SU-DHL-6 (cell line): ENCODE measurements at regions not wholly inside any gene's neighbourhood (a gene's known extent, or its start where the extent isn't known, plus 50 kb on each side); places are given as distances from the start of the nearest gene placed in this dataset.

ENCODE experiments used
- H2AFZ ChIP-seq: fragments of 200-600 bp; sonication (generic); 2 replicates; pipeline ENCODE4 v1.6.1; 2014; ENCODE audit warnings: low read depth, mild to moderate bottlenecking, moderate library complexity, mixed read lengths, antibody characterized with exemption, low read length; ENCODE audit not compliant: severe bottlenecking
- H3F3A ChIP-seq: fragments of 200-600 bp; shearing (Covaris generic); 2 replicates; pipeline ENCODE4 v1.6.0; 2016; ENCODE audit warnings: antibody characterized with exemption, mild to moderate bottlenecking; ENCODE audit not compliant: insufficient read depth
- H3K27ac ChIP-seq: fragments of 200-600 bp; sonication (generic); 2 replicates; pipeline ENCODE4 v1.5.1; 2016; ENCODE audit warnings: low read depth, mild to moderate bottlenecking, low read length, moderate library complexity, mixed read lengths
- H3K27me3 ChIP-seq: fragments of 200-600 bp; sonication (generic), shearing (Covaris generic); 2 replicates; pipeline ENCODE4 v1.6.0; 2014; ENCODE audit warnings: mild to moderate bottlenecking, low read length
- H3K36me3 ChIP-seq: fragments of 200-600 bp; sonication (generic); 2 replicates; pipeline ENCODE4 v1.6.1; 2014; ENCODE audit warnings: mild to moderate bottlenecking, low read length, mixed read lengths
- H3K4me2 ChIP-seq: fragments of 300-600, 200-600 bp; shearing (Covaris generic), sonication (generic); 2 replicates; pipeline ENCODE4 v1.6.0; 2014; ENCODE audit warnings: low read length, low read depth, mild to moderate bottlenecking; ENCODE audit not compliant: poor library complexity, severe bottlenecking
- H3K4me3 ChIP-seq: fragments of 200-600 bp; sonication (generic); 2 replicates; pipeline ENCODE4 v1.5.1; 2014; ENCODE audit warnings: antibody characterized with exemption, low read length, mild to moderate bottlenecking, mixed read lengths; ENCODE audit not compliant: insufficient read depth, poor library complexity, severe bottlenecking
- H3K79me2 ChIP-seq: fragments of 200-600 bp; sonication (generic); 2 replicates; pipeline ENCODE4 v1.6.1; 2014; ENCODE audit warnings: mild to moderate bottlenecking, low read length, moderate library complexity; ENCODE audit not compliant: insufficient read depth
- H3K9ac ChIP-seq: fragments of 200-600 bp; sonication (generic); 2 replicates; pipeline ENCODE4 v1.7.0; 2014; ENCODE audit warnings: mild to moderate bottlenecking, low read length
- H3K9me2 ChIP-seq: fragments of 200-600 bp; sonication (generic); replicated peaks from 2 replicates; pipeline ENCODE4 v1.6.1; 2014; ENCODE audit warnings: low read length; ENCODE audit not compliant: insufficient read depth
- H3K9me3 ChIP-seq: fragments of 200-600 bp; sonication (generic); 2 replicates; pipeline ENCODE4 v1.6.1; 2014; ENCODE audit warnings: low read length, mixed read lengths; ENCODE audit not compliant: insufficient read depth
- H4K20me1 ChIP-seq: fragments of 200-600 bp; sonication (generic); 2 replicates; pipeline ENCODE4 v1.6.1; 2014; ENCODE audit warnings: low read depth, mild to moderate bottlenecking, antibody characterized with exemption, low read length, moderate library complexity, mixed read lengths
- EZH2phosphoT487 ChIP-seq: fragments of 200-600 bp; sonication (generic), shearing (Covaris generic); conservative IDR thresholded peaks from 2 replicates; pipeline ENCODE4 v1.6.1; 2018; ENCODE audit warnings: mild to moderate bottlenecking, antibody characterized with exemption, low read length, moderate library complexity, mixed read lengths
- TF ChIP-seq, protein P1 (sequence below): fragments of 200-600 bp; sonication (generic); IDR thresholded peaks from one replicate; pipeline ENCODE4 v1.5.1; 2017; ENCODE audit warnings: antibody characterized with exemption, mild to moderate bottlenecking, low read length, moderate library complexity; ENCODE audit not compliant: insufficient read depth, poor library complexity, severe bottlenecking

DNA sequence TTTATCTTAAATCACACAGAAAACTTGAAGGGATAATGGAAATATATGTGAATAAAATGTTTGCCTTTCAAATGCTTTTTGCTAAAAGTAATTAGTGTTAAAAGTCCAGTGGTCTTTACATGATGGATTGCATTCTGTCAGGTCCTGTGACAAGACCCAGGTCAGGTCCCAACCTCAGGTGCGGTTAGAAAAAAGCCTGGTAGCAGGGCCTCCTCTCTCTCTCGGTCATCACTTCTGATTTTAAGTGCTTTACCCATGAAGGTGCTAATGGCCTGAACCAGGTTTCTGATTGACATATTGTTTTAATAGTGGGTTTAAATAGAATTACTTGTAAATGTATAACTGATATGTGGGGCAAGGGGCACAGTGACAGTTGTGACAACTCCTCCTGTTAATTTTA, 736.3 kb downstream of the POM121L12 start:
- H3K27ac ChIP-seq = no peak overlapping the region
- H3K9me3 ChIP-seq = peaks cover 6% of the 10 kb centered on the region; the same call in 1 of the 2 replicates
- H3K79me2 ChIP-seq = no peaks in the 10 kb centered on the region
- no peak for TF ChIP-seq EZH2phosphoT487
- TF ChIP-seq, protein P1, sequence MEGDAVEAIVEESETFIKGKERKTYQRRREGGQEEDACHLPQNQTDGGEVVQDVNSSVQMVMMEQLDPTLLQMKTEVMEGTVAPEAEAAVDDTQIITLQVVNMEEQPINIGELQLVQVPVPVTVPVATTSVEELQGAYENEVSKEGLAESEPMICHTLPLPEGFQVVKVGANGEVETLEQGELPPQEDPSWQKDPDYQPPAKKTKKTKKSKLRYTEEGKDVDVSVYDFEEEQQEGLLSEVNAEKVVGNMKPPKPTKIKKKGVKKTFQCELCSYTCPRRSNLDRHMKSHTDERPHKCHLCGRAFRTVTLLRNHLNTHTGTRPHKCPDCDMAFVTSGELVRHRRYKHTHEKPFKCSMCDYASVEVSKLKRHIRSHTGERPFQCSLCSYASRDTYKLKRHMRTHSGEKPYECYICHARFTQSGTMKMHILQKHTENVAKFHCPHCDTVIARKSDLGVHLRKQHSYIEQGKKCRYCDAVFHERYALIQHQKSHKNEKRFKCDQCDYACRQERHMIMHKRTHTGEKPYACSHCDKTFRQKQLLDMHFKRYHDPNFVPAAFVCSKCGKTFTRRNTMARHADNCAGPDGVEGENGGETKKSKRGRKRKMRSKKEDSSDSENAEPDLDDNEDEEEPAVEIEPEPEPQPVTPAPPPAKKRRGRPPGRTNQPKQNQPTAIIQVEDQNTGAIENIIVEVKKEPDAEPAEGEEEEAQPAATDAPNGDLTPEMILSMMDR = no peak
- no peak overlapping the region for H3K4me3 ChIP-seq
- no peaks in the 10 kb centered on the region for H4K20me1 ChIP-seq
- H3K9me2 ChIP-seq = no peaks in the 10 kb centered on the region
- no peaks in the 10 kb centered on the region for H3K27me3 ChIP-seq
- no peak overlapping the region for H3K9ac ChIP-seq
- no peaks in the 10 kb centered on the region for H3F3A ChIP-seq
- no peak overlapping the region for H2AFZ ChIP-seq
- no peaks in the 10 kb centered on the region for H3K36me3 ChIP-seq
- no peak overlapping the region for H3K4me2 ChIP-seq

DNA sequence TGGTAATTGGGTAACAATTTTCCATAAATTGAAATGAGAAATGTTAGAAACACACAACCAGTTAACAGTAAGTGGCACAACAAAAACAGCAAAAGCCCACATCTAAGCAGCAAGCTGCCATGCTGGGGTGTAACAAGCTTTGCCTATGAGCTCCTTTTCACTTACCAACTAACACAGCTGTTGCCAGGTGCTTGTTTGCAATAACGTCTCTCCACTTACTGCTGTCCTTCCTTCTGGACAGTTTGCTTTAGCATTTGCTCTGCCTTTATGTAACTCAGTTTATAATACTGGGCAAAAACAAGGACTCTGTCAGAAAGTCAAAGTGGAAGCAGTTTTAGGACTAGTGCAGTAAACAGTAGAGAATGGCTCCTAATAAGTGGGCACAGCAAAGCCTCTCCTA, 740.9 kb downstream of the POM121L12 start:
- Histone ChIP-seq H3K36me3 (no peaks in the 10 kb centered on the region), H3K27me3 (no peaks in the 10 kb centered on the region), H2AFZ (no peak overlapping the region), H4K20me1 (no peaks in the 10 kb centered on the region), H3F3A (no peaks in the 10 kb centered on the region), H3K9me3 (peaks cover 10% of the 10 kb centered on the region; the same call in 1 of the 2 replicates), H3K79me2 (no peaks in the 10 kb centered on the region), H3K9me2 (no peaks in the 10 kb centered on the region), H3K27ac (no peak overlapping the region), H3K4me3 (no peak overlapping the region), H3K9ac (no peak overlapping the region), H3K4me2 (no peak overlapping the region)
- TF ChIP-seq EZH2phosphoT487 = no peak
- TF ChIP-seq, protein P1 = no peak

DNA sequence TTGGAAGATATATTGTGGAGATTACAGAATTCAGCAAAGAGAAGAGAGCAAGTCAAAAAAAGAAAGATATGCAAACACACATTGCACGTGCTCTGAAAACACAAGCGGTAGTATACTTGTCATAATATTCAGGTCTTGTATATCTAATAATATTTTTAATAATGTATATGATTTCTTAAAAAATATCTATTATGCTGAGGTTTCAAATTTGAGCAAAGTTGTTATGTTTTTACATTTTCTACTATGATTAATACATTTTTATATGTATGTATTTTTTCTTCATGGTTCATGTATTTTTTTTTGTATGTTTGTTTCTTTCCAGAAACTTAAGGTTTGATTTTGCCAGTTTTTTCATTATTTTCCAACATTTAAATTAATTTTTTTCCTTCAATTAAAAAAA, 752.4 kb upstream of the VSTM2A start:
- Histone ChIP-seq H3K9me2 (no peaks in the 10 kb centered on the region), H3F3A (no peaks in the 10 kb centered on the region), H3K4me3 (no peak overlapping the region), H4K20me1 (no peaks in the 10 kb centered on the region), H3K9me3 (no peaks in the 10 kb centered on the region), H3K36me3 (no peaks in the 10 kb centered on the region), H3K4me2 (no peak overlapping the region), H3K27ac (no peak overlapping the region), H3K9ac (no peak overlapping the region), H3K27me3 (no peaks in the 10 kb centered on the region), H3K79me2 (no peaks in the 10 kb centered on the region), H2AFZ (no peak overlapping the region)
- TF ChIP-seq EZH2phosphoT487 = no peak
- TF ChIP-seq, protein P1 = no peak
